ENCODE measurements at regions not wholly inside any gene's neighbourhood (a gene's known extent, or its start where the extent isn't known, plus 50 kb on each side); places are given as distances from the start of the nearest gene placed in this dataset.

GRCh38 chr20:25750765-25751696 is 54.4 kb upstream of the ZNF337 start:
- no peak for TF ChIP-seq CTCF (IDR thresholded peaks at IDR 0.05; ENCODE audit: poor library complexity, severe bottlenecking)
- TF ChIP-seq EZH2 (IDR thresholded peaks at IDR 0.05; ENCODE audit: borderline replicate concordance, insufficient read depth, low read length, poor library complexity, severe bottlenecking) = no peak
- no peak for TF ChIP-seq POLR2AphosphoS5 (IDR thresholded peaks at IDR 0.05)
- no peak for TF ChIP-seq MXI1 (conservative IDR thresholded peaks at IDR 0.05; ENCODE audit: poor library complexity, severe bottlenecking)
